ENCODE measurements at regions not wholly inside any gene's neighbourhood (a gene's known extent, or its start where the extent isn't known, plus 50 kb on each side); places are given as distances from the start of the nearest gene placed in this dataset.

DNA sequence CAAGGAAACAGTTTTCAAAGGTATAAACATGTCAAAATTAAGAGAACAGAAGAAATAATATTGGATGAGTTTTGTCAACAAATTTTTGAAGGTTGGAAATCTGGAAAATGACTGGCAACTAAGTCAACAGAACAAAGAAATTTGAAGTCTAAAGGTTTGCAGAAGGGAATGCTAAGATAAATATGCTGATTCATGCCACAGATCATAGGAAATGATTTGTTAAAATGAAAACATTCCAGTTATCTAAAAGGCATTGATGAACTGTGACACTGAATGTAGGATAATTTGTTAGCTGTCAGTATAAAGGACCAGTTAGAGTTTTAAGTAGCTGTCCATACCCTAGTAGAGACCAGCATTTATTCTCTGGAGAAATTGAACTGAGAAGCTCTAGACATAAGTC lies 157.9 kb upstream of the CHRM3 start:
- no peaks in the 10 kb centered on the region for H3K36me3 ChIP-seq (ENCODE audit: control insufficient read depth, insufficient read depth, low read length)
- H3K4me3 ChIP-seq (ENCODE audit: low read depth, low read length) = no peak overlapping the region
- no peaks in the 10 kb centered on the region for H3K27me3 ChIP-seq (ENCODE audit: control insufficient read depth, insufficient read depth, low read length)
- ChIA-PET CTCF (no interaction called here), POLR2A (no interaction called here)
- TF ChIP-seq, protein P1, sequence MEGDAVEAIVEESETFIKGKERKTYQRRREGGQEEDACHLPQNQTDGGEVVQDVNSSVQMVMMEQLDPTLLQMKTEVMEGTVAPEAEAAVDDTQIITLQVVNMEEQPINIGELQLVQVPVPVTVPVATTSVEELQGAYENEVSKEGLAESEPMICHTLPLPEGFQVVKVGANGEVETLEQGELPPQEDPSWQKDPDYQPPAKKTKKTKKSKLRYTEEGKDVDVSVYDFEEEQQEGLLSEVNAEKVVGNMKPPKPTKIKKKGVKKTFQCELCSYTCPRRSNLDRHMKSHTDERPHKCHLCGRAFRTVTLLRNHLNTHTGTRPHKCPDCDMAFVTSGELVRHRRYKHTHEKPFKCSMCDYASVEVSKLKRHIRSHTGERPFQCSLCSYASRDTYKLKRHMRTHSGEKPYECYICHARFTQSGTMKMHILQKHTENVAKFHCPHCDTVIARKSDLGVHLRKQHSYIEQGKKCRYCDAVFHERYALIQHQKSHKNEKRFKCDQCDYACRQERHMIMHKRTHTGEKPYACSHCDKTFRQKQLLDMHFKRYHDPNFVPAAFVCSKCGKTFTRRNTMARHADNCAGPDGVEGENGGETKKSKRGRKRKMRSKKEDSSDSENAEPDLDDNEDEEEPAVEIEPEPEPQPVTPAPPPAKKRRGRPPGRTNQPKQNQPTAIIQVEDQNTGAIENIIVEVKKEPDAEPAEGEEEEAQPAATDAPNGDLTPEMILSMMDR (IDR thresholded peaks at IDR 0.05; ENCODE audit: insufficient read depth, low read depth, low read length) = no peak
- no peak for DNase-seq (ENCODE audit: low read depth)

DNA sequence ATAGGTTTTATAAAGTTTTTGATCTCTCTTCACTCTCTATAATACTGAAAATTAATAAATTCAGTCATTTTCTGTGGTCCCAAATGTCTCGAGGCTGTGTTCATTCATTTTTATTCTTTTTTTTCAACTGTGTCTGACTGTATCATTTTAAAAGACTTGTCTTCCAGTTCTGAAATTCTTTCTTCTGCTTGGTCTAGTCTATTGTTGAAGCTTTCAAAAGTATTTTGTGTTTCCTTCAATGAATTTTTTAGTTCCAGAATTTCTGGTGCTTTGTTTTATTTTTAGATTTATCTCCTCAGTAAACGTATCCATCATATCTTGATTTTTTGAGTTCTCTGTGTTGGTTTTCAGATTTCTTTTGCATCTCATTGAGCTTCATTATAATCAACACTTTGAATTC lies 161.0 kb upstream of the CHRM3 start:
- no peaks in the 10 kb centered on the region for H3K27me3 ChIP-seq (ENCODE audit: control insufficient read depth, insufficient read depth, low read length)
- DNase-seq (ENCODE audit: low read depth) = no peak
- H3K36me3 ChIP-seq (ENCODE audit: control insufficient read depth, insufficient read depth, low read length) = no peaks in the 10 kb centered on the region
- POLR2A ChIA-PET = no interaction called here
- no peak overlapping the region for H3K4me3 ChIP-seq (ENCODE audit: low read depth, low read length)
- TF ChIP-seq, protein P1 (IDR thresholded peaks at IDR 0.05; ENCODE audit: insufficient read depth, low read depth, low read length) = no peak
- CTCF ChIA-PET = no interaction called here

DNA sequence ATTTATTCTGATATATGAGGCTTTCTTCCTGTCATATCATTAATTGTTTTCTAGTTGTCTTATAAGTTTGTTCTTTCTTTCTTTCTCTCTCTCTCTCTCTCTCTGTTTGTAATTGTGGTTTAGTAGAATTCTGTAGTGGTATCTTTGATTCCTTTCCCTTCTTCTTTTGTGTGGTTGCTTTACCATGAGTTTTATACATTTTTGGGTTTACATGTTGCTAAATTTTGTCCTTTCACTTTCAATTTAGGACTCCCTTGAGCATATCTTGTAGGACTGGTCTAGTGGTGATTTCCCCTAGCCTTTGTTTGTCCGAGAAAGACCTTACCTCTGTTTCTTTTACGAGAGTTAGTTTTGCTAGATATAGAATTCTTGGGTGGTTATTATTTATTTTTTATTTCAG lies 162.3 kb upstream of the CHRM3 start:
- TF ChIP-seq, protein P1 (IDR thresholded peaks at IDR 0.05; ENCODE audit: insufficient read depth, low read depth, low read length) = no peak
- DNase-seq (ENCODE audit: low read depth) = no peak
- H3K27me3 ChIP-seq (ENCODE audit: control insufficient read depth, insufficient read depth, low read length) = no peaks in the 10 kb centered on the region
- no peak overlapping the region for H3K4me3 ChIP-seq (ENCODE audit: low read depth, low read length)
- CTCF ChIA-PET = no interaction called here
- no peaks in the 10 kb centered on the region for H3K36me3 ChIP-seq (ENCODE audit: control insufficient read depth, insufficient read depth, low read length)
- POLR2A ChIA-PET = no interaction called here

DNA sequence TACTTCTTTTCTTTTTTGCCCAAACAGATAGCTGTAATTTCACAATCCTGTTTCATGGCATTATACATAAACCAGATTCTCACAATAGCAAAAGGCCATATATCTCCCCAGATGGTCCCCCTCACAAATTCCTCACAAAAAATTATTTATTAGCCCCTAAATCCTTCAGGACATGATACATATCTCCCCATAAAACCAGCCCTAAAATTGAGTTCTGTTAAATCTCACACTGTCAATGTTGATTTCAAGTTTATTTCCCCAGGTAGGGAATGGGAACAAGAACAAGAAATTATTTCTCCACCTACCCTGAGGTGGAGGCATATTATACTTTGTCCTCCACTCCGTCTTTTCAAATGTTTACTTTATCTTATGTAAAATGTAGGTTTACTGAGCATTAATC lies 163.4 kb upstream of the CHRM3 start:
- CTCF ChIA-PET = no interaction called here
- H3K36me3 ChIP-seq (ENCODE audit: control insufficient read depth, insufficient read depth, low read length) = no peaks in the 10 kb centered on the region
- no peak overlapping the region for H3K4me3 ChIP-seq (ENCODE audit: low read depth, low read length)
- H3K27me3 ChIP-seq (ENCODE audit: control insufficient read depth, insufficient read depth, low read length) = no peaks in the 10 kb centered on the region
- no peak for DNase-seq (ENCODE audit: low read depth)
- TF ChIP-seq, protein P1 (IDR thresholded peaks at IDR 0.05; ENCODE audit: insufficient read depth, low read depth, low read length) = no peak
- POLR2A ChIA-PET = no interaction called here

DNA sequence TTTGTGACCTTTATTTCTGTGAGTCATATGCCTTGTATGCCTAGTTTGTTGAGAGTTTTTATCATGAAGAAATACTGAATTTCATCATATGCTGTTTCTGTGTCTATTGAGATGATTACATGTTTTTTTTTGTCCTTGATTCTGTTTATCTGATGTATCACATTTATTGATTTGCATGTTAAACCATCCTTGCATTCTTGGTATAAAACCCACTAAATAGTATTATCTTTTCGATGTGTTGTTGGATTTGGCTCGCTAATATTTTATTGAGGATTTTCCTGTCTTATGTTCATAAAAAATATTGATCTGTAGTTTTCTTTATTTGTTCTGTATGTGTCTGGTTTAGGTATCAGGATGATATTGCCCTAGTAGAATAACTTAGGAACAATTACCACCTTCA lies 164.7 kb upstream of the CHRM3 start:
- ChIA-PET POLR2A (no interaction called here), CTCF (no interaction called here)
- Histone ChIP-seq H3K36me3 (ENCODE audit: control insufficient read depth, insufficient read depth, low read length) (no peaks in the 10 kb centered on the region), H3K4me3 (ENCODE audit: low read depth, low read length) (no peak overlapping the region), H3K27me3 (ENCODE audit: control insufficient read depth, insufficient read depth, low read length) (no peaks in the 10 kb centered on the region)
- TF ChIP-seq, protein P1 (IDR thresholded peaks at IDR 0.05; ENCODE audit: insufficient read depth, low read depth, low read length) = no peak
- DNase-seq (ENCODE audit: low read depth) = no peak

Data from BJ (cell line).